Large intestine (tissue), 3 donors: ENCODE measurements at regions not wholly inside any gene's neighbourhood (a gene's known extent, or its start where the extent isn't known, plus 50 kb on each side); places are given as distances from the start of the nearest gene placed in this dataset.

Experiments
- DNase-seq, 2 donors: peaks; one replicate each; pipeline versions ENCODE4 v3.0.0 to v3.0.0-alpha.2; 2013
- H3K27ac ChIP-seq: one replicate; pipeline ENCODE4 v1.5.1; 2013; ENCODE audit warnings: low read length
- H3K27me3 ChIP-seq: 2 replicates; pipeline ENCODE4 v1.6.1; 2013; ENCODE audit warnings: low read length; ENCODE audit not compliant: control insufficient read depth, insufficient read depth
- H3K36me3 ChIP-seq: 2 replicates; pipeline ENCODE4 v1.6.1; 2013; ENCODE audit warnings: low read length; ENCODE audit not compliant: control insufficient read depth, insufficient read depth
- H3K4me1 ChIP-seq: one replicate; pipeline ENCODE4 v1.6.1; 2013; ENCODE audit warnings: low read length; ENCODE audit not compliant: control insufficient read depth, insufficient read depth
- H3K4me3 ChIP-seq: one replicate; pipeline ENCODE4 v1.5.1; 2013; ENCODE audit warnings: low read length
- H3K9me3 ChIP-seq: one replicate; pipeline ENCODE4 v1.6.1; 2013; ENCODE audit warnings: mild to moderate bottlenecking, low read depth, low read length, moderate library complexity; ENCODE audit not compliant: control insufficient read depth
- WGBS: methylation state at CpG from one replicate; pipeline ENCODE4 v1.1.5; 2013; ENCODE audit warnings: low lambda C conversion rate; ENCODE audit not compliant: insufficient coverage; 5-methylcytosine and 5-hydroxymethylcytosine counted together

GRCh38 chr5:109944461-109944860, 254.7 kb downstream of the MAN2A1 start:
- H3K4me3 ChIP-seq: no peak overlapping the region
- no peaks in the 10 kb centered on the region for H3K4me1 ChIP-seq
- no peak for DNase-seq
- no peaks in the 10 kb centered on the region for H3K36me3 ChIP-seq
- H3K27me3 ChIP-seq: no peaks in the 10 kb centered on the region
- 100% methylated on average over 1 of the region's 3 CpGs for WGBS
- no peaks in the 10 kb centered on the region for H3K9me3 ChIP-seq
- no peak overlapping the region for H3K27ac ChIP-seq

GRCh38 chr5:109945097-109945678, 255.5 kb downstream of the MAN2A1 start:
- no peak overlapping the region for H3K27ac ChIP-seq
- H3K27me3 ChIP-seq: no peaks in the 10 kb centered on the region
- H3K4me1 ChIP-seq: no peaks in the 10 kb centered on the region
- DNase-seq: no peak
- no peaks in the 10 kb centered on the region for H3K36me3 ChIP-seq
- H3K4me3 ChIP-seq: no peak overlapping the region
- no peaks in the 10 kb centered on the region for H3K9me3 ChIP-seq
- WGBS: no CpG with 5 or more reads among the region's 6 CpGs

- no peak for DNase-seq
- Histone ChIP-seq H3K4me1 (no peaks in the 10 kb centered on the region), H3K27me3 (no peaks in the 10 kb centered on the region), H3K4me3 (no peak overlapping the region), H3K9me3 (no peaks in the 10 kb centered on the region), H3K36me3 (no peaks in the 10 kb centered on the region), H3K27ac (no peak overlapping the region)
- WGBS: no CpG with 5 or more reads among the region's 2 CpGs
These were observed 256.2 kb downstream of the MAN2A1 start for GRCh38 chr5:109945723-109946480.

GRCh38 chr5:109946610-109947009, 256.9 kb downstream of the MAN2A1 start:
- Histone ChIP-seq H3K36me3 (no peaks in the 10 kb centered on the region), H3K4me3 (no peak overlapping the region), H3K27ac (no peak overlapping the region), H3K4me1 (no peaks in the 10 kb centered on the region), H3K9me3 (no peaks in the 10 kb centered on the region), H3K27me3 (no peaks in the 10 kb centered on the region)
- no CpG with 5 or more reads among the region's 4 CpGs for WGBS
- no peak for DNase-seq

GRCh38 chr5:109947667-109948066, 257.9 kb downstream of the MAN2A1 start:
- no peaks in the 10 kb centered on the region for H3K4me1 ChIP-seq
- H3K4me3 ChIP-seq: no peak overlapping the region
- H3K36me3 ChIP-seq: no peaks in the 10 kb centered on the region
- no CpG with 5 or more reads among the region's 3 CpGs for WGBS
- H3K27ac ChIP-seq: no peak overlapping the region
- no peak for DNase-seq
- no peaks in the 10 kb centered on the region for H3K27me3 ChIP-seq
- no peaks in the 10 kb centered on the region for H3K9me3 ChIP-seq

- Histone ChIP-seq H3K9me3 (no peaks in the 10 kb centered on the region), H3K4me1 (no peaks in the 10 kb centered on the region), H3K4me3 (no peak overlapping the region), H3K27me3 (no peaks in the 10 kb centered on the region), H3K27ac (no peak overlapping the region), H3K36me3 (no peaks in the 10 kb centered on the region)
- DNase-seq: no peak
These were observed 260.9 kb downstream of the MAN2A1 start for GRCh38 chr5:109950634-109951033.

GRCh38 chr5:109951348-109951747, 261.6 kb downstream of the MAN2A1 start:
- H3K27me3 ChIP-seq: no peaks in the 10 kb centered on the region
- no peaks in the 10 kb centered on the region for H3K9me3 ChIP-seq
- H3K27ac ChIP-seq: no peak overlapping the region
- no peaks in the 10 kb centered on the region for H3K4me1 ChIP-seq
- no peaks in the 10 kb centered on the region for H3K36me3 ChIP-seq
- 100% methylated on average over 1 of the region's 3 CpGs for WGBS
- no peak for DNase-seq
- H3K4me3 ChIP-seq: no peak overlapping the region

- no peak for DNase-seq
- no peaks in the 10 kb centered on the region for H3K27me3 ChIP-seq
- 83% methylated on average over 1 of the region's 5 CpGs for WGBS
These were observed 262.0 kb downstream of the MAN2A1 start for GRCh38 chr5:109951758-109952157.

GRCh38 chr5:109953761-109954160, 264.0 kb downstream of the MAN2A1 start:
- no peak for DNase-seq
- Histone ChIP-seq H3K4me3 (no peak overlapping the region), H3K9me3 (no peaks in the 10 kb centered on the region), H3K27me3 (no peaks in the 10 kb centered on the region), H3K27ac (no peak overlapping the region), H3K36me3 (no peaks in the 10 kb centered on the region), H3K4me1 (no peaks in the 10 kb centered on the region)
- 80% methylated on average over 1 of the region's 1 CpG for WGBS

More at GRCh38 chr5:109951758-109952157, 262.0 kb downstream of the MAN2A1 start:
- Histone ChIP-seq H3K4me1 (no peaks in the 10 kb centered on the region), H3K9me3 (no peaks in the 10 kb centered on the region), H3K36me3 (no peaks in the 10 kb centered on the region), H3K27ac (no peak overlapping the region), H3K4me3 (no peak overlapping the region)

GRCh38 chr5:109956884-109957283, 267.2 kb downstream of the MAN2A1 start:
- H3K27ac ChIP-seq: no peak overlapping the region
- no peaks in the 10 kb centered on the region for H3K4me1 ChIP-seq
- no peaks in the 10 kb centered on the region for H3K36me3 ChIP-seq
- WGBS: 100% methylated on average over 2 of the region's 3 CpGs
- H3K9me3 ChIP-seq: no peaks in the 10 kb centered on the region
- no peak overlapping the region for H3K4me3 ChIP-seq
- DNase-seq: no peak
- no peaks in the 10 kb centered on the region for H3K27me3 ChIP-seq

GRCh38 chr5:109958082-109958481, 268.4 kb downstream of the MAN2A1 start:
- Histone ChIP-seq H3K27me3 (no peaks in the 10 kb centered on the region), H3K4me3 (no peak overlapping the region), H3K27ac (no peak overlapping the region), H3K36me3 (no peaks in the 10 kb centered on the region), H3K4me1 (no peaks in the 10 kb centered on the region), H3K9me3 (no peaks in the 10 kb centered on the region)
- DNase-seq: no peak
- WGBS: 98% methylated on average over 4 of the region's 5 CpGs
